Stomach smooth muscle (tissue), 2 donors: ENCODE measurements at regions not wholly inside any gene's neighbourhood (a gene's known extent, or its start where the extent isn't known, plus 50 kb on each side); places are given as distances from the start of the nearest gene placed in this dataset.
"Not testable (repeated sequence)": the region's sequence is repeated elsewhere in the genome, so short reads cannot be mapped to it uniquely, and the experiment has no call there.

Source experiments
- H3K27ac ChIP-seq: one replicate; pipeline ENCODE4 v1.7.0; 2013; ENCODE audit warnings: mild to moderate bottlenecking, low read length, inconsistent platforms
- H3K27me3 ChIP-seq, 2 donors: one replicate each; pipeline ENCODE4 v1.7.0; 2013; ENCODE audit warnings: low read length in 2 of 2; ENCODE audit not compliant: insufficient read depth in 2 of 2, control insufficient read depth in 1 of 2
- H3K36me3 ChIP-seq, 2 donors: one replicate each; pipeline ENCODE4 v1.7.0; 2013; ENCODE audit warnings: low read length in 2 of 2; ENCODE audit not compliant: control insufficient read depth in 2 of 2, insufficient read depth in 2 of 2
- H3K4me1 ChIP-seq: one replicate; pipeline ENCODE4 v1.7.0; 2013; ENCODE audit warnings: low read length; ENCODE audit not compliant: control insufficient read depth, insufficient read depth
- H3K4me3 ChIP-seq, 2 donors: one replicate each; pipeline ENCODE4 v1.7.0; 2013; ENCODE audit warnings: low read length in 2 of 2
- H3K9ac ChIP-seq, 2 donors: one replicate each; pipeline ENCODE4 v1.7.0; 2013; ENCODE audit warnings: low read length in 2 of 2, mild to moderate bottlenecking in 1 of 2
- H3K9me3 ChIP-seq, 2 donors: one replicate each; pipeline ENCODE4 v1.7.0; 2013; ENCODE audit warnings: low read length in 2 of 2; ENCODE audit not compliant: control insufficient read depth in 2 of 2
- donor health status: healthy.
- donor health status: Pancreatic carcinoma.

- Histone ChIP-seq H3K27ac (no peak overlapping the region), H3K9me3 (no peaks in the 10 kb centered on the region), H3K4me1 (no peaks in the 10 kb centered on the region), H3K36me3 (no peaks in the 10 kb centered on the region), H3K4me3 (no peak overlapping the region), H3K27me3 (no peaks in the 10 kb centered on the region), H3K9ac (no peak overlapping the region)
Measured at GRCh38 chr10:34015700-34016099, 681.2 kb upstream of the NRP1 start.

GRCh38 chr10:34013235-34013634, 678.8 kb upstream of the NRP1 start:
- Histone ChIP-seq H3K27me3 (no peaks in the 10 kb centered on the region), H3K9me3 (no peaks in the 10 kb centered on the region), H3K27ac (peak overlapping the region; percentile 2), H3K4me1 (no peaks in the 10 kb centered on the region), H3K4me3 (no peak overlapping the region), H3K36me3 (no peaks in the 10 kb centered on the region), H3K9ac (no peak overlapping the region)

GRCh38 chr10:34010891-34011290, 676.4 kb upstream of the NRP1 start:
- Histone ChIP-seq H3K4me1 (no peaks in the 10 kb centered on the region), H3K27me3 (no peaks in the 10 kb centered on the region), H3K4me3 (no peak overlapping the region)

GRCh38 chr10:34010228-34010627, 675.8 kb upstream of the NRP1 start:
- not testable (repeated sequence) for H3K4me3 ChIP-seq, H3K27ac ChIP-seq, H3K4me1 ChIP-seq

More at GRCh38 chr10:34010891-34011290, 676.4 kb upstream of the NRP1 start:
- Histone ChIP-seq H3K36me3 (no peaks in the 10 kb centered on the region), H3K9ac (no peak overlapping the region), H3K9me3 (no peaks in the 10 kb centered on the region), H3K27ac (no peak overlapping the region)

GRCh38 chr10:34008656-34009055, 674.2 kb upstream of the NRP1 start:
- Histone ChIP-seq H3K27me3 (no peaks in the 10 kb centered on the region), H3K36me3 (no peaks in the 10 kb centered on the region), H3K4me3 (no peak overlapping the region), H3K27ac (no peak overlapping the region), H3K4me1 (no peaks in the 10 kb centered on the region), H3K9me3 (no peaks in the 10 kb centered on the region), H3K9ac (no peak overlapping the region)

More at GRCh38 chr10:34010228-34010627, 675.8 kb upstream of the NRP1 start:
- not testable (repeated sequence) for H3K9me3 ChIP-seq, H3K27me3 ChIP-seq, H3K36me3 ChIP-seq, H3K9ac ChIP-seq

- H3K27ac ChIP-seq: no peak overlapping the region
- H3K9ac ChIP-seq: no peak overlapping the region
Measured at GRCh38 chr10:34006471-34006870, 672.0 kb upstream of the NRP1 start.

GRCh38 chr10:34003561-34003960, 669.1 kb upstream of the NRP1 start:
- H3K9me3 ChIP-seq: no peaks in the 10 kb centered on the region
- H3K27me3 ChIP-seq: peaks cover 0 to 2% of the 10 kb centered on the region in 2 donors

More at GRCh38 chr10:34006471-34006870, 672.0 kb upstream of the NRP1 start:
- Histone ChIP-seq H3K36me3 (no peaks in the 10 kb centered on the region), H3K9me3 (no peaks in the 10 kb centered on the region), H3K4me1 (no peaks in the 10 kb centered on the region), H3K27me3 (peaks cover 0 to 2% of the 10 kb centered on the region in 2 donors), H3K4me3 (no peak overlapping the region)

GRCh38 chr10:34002896-34003295, 668.4 kb upstream of the NRP1 start:
- Histone ChIP-seq H3K4me3 (no peak overlapping the region), H3K36me3 (no peaks in the 10 kb centered on the region), H3K9ac (no peak overlapping the region), H3K9me3 (no peaks in the 10 kb centered on the region), H3K4me1 (no peaks in the 10 kb centered on the region), H3K27ac (no peak overlapping the region), H3K27me3 (peaks cover 0 to 2% of the 10 kb centered on the region in 2 donors)

More at GRCh38 chr10:34003561-34003960, 669.1 kb upstream of the NRP1 start:
- Histone ChIP-seq H3K9ac (no peak overlapping the region), H3K4me3 (no peak overlapping the region), H3K4me1 (no peaks in the 10 kb centered on the region), H3K36me3 (no peaks in the 10 kb centered on the region), H3K27ac (no peak overlapping the region)

GRCh38 chr10:34001831-34002230, 667.4 kb upstream of the NRP1 start:
- H3K27ac ChIP-seq: no peak overlapping the region
- no peaks in the 10 kb centered on the region for H3K4me1 ChIP-seq

GRCh38 chr10:34001087-34001580, 666.7 kb upstream of the NRP1 start:
- no peak overlapping the region for H3K9ac ChIP-seq
- peaks cover 0 to 2% of the 10 kb centered on the region in 2 donors for H3K27me3 ChIP-seq
- no peak overlapping the region for H3K4me3 ChIP-seq
- H3K27ac ChIP-seq: no peak overlapping the region
- no peaks in the 10 kb centered on the region for H3K9me3 ChIP-seq
- H3K36me3 ChIP-seq: no peaks in the 10 kb centered on the region
- no peaks in the 10 kb centered on the region for H3K4me1 ChIP-seq

More at GRCh38 chr10:34001831-34002230, 667.4 kb upstream of the NRP1 start:
- Histone ChIP-seq H3K9ac (no peak overlapping the region), H3K4me3 (no peak overlapping the region), H3K9me3 (no peaks in the 10 kb centered on the region), H3K27me3 (peaks cover 0 to 2% of the 10 kb centered on the region in 2 donors), H3K36me3 (no peaks in the 10 kb centered on the region)

GRCh38 chr10:33993917-33994316, 659.5 kb upstream of the NRP1 start:
- no peak overlapping the region for H3K27ac ChIP-seq
- H3K9ac ChIP-seq: no peak overlapping the region
- H3K36me3 ChIP-seq: no peaks in the 10 kb centered on the region
- no peaks in the 10 kb centered on the region for H3K4me1 ChIP-seq
- H3K27me3 ChIP-seq: no peaks in the 10 kb centered on the region
- no peaks in the 10 kb centered on the region for H3K9me3 ChIP-seq
- no peak overlapping the region for H3K4me3 ChIP-seq
